Ascending aorta (tissue), 2 donors: ENCODE measurements at regions not wholly inside any gene's neighbourhood (a gene's known extent, or its start where the extent isn't known, plus 50 kb on each side); places are given as distances from the start of the nearest gene placed in this dataset.

Source experiments
- DNase-seq, 2 donors: peaks; one replicate each; pipeline ENCODE4 v3.0.0-alpha.2; 2019; ENCODE audit warnings: low spot score in 2 of 2
- H3K27ac ChIP-seq, 2 donors: fragments of 200-600 bp; sonication (generic); one replicate each; pipeline ENCODE4 v1.5.1; 2016 to 2017; ENCODE audit warnings: mild to moderate bottlenecking in 1 of 2
- H3K27me3 ChIP-seq: fragments of 200-600 bp; sonication (generic); one replicate; pipeline ENCODE4 v1.5.1; 2017
- H3K36me3 ChIP-seq, 2 donors: fragments of 200-600 bp; sonication (generic); one replicate each; pipeline ENCODE4 v1.5.1; 2016
- H3K4me1 ChIP-seq, 2 donors: fragments of 200-600 bp; sonication (generic); one replicate each; pipeline ENCODE4 v1.5.1; 2016 to 2017; ENCODE audit warnings: mild to moderate bottlenecking in 1 of 2
- H3K4me3 ChIP-seq, 2 donors: fragments of 200-600 bp; sonication (generic); one replicate each; pipeline ENCODE4 v1.5.1; 2016 to 2017; ENCODE audit warnings: mild to moderate bottlenecking in 1 of 2
- H3K9me3 ChIP-seq, 2 donors: fragments of 200-600 bp; sonication (generic); one replicate each; pipeline ENCODE4 v1.5.1; 2016
- intact Hi-C: fragments of 100-400 bp; cut with DNase I; formaldehyde crosslinking; loops from one replicate; pipeline ENCODE4 v1.15.1; 2023
- TF ChIP-seq, protein P1 (sequence below), 3 experiments: fragments of 200-600 bp in 2 of 3; fragments of 450-650 bp in 1 of 3; sonication (generic) in 2 of 3; IDR thresholded peaks; one replicate each; pipeline ENCODE4 v1.5.1; 2016 to 2019; ENCODE audit warnings: antibody characterized with exemption in 3 of 3, mild to moderate bottlenecking in 1 of 3, moderate library complexity in 1 of 3

DNA sequence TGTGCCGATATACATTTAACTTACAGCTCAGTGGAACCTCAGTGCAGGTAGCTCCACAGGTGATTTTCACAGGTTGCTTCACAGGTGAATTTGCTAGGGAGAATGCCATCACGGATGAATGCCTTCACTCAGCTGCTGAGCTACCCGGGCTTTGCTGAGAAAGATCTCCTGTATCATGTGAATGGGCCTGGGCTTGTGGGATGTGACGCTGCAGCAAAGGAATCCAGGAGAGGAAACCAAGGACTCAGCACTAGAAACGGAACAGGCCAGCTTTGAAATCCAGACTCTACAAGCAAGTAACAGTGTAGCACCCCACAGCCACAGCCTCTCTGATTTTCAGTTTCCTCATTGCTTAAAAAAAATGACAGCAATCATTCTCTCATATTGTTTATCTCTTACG is 271.4 kb upstream of the MAF start:
- H3K36me3 ChIP-seq, result no peaks in the 10 kb centered on the region
- no peaks in the 10 kb centered on the region for H3K27me3 ChIP-seq
- H3K4me1 ChIP-seq, result no peaks in the 10 kb centered on the region
- intact Hi-C loops, result no loop called here
- no peak for DNase-seq
- H3K4me3 ChIP-seq, result no peak overlapping the region
- TF ChIP-seq, protein P1, sequence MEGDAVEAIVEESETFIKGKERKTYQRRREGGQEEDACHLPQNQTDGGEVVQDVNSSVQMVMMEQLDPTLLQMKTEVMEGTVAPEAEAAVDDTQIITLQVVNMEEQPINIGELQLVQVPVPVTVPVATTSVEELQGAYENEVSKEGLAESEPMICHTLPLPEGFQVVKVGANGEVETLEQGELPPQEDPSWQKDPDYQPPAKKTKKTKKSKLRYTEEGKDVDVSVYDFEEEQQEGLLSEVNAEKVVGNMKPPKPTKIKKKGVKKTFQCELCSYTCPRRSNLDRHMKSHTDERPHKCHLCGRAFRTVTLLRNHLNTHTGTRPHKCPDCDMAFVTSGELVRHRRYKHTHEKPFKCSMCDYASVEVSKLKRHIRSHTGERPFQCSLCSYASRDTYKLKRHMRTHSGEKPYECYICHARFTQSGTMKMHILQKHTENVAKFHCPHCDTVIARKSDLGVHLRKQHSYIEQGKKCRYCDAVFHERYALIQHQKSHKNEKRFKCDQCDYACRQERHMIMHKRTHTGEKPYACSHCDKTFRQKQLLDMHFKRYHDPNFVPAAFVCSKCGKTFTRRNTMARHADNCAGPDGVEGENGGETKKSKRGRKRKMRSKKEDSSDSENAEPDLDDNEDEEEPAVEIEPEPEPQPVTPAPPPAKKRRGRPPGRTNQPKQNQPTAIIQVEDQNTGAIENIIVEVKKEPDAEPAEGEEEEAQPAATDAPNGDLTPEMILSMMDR (IDR thresholded peaks at IDR 0.05), result no peak
- no peaks in the 10 kb centered on the region for H3K9me3 ChIP-seq
- H3K27ac ChIP-seq, result no peak overlapping the region

- intact Hi-C loops, result no loop called here
- H3K4me3 ChIP-seq, result no peak overlapping the region
- no peak for DNase-seq
- TF ChIP-seq, protein P1 (IDR thresholded peaks at IDR 0.05), result no peak
- no peak overlapping the region for H3K27ac ChIP-seq
- H3K4me1 ChIP-seq, result no peaks in the 10 kb centered on the region
- H3K9me3 ChIP-seq, result no peaks in the 10 kb centered on the region
- no peaks in the 10 kb centered on the region for H3K36me3 ChIP-seq
- no peaks in the 10 kb centered on the region for H3K27me3 ChIP-seq
These were observed 269.7 kb upstream of the MAF start for GRCh38 chr16:79870016-79870886.

DNA sequence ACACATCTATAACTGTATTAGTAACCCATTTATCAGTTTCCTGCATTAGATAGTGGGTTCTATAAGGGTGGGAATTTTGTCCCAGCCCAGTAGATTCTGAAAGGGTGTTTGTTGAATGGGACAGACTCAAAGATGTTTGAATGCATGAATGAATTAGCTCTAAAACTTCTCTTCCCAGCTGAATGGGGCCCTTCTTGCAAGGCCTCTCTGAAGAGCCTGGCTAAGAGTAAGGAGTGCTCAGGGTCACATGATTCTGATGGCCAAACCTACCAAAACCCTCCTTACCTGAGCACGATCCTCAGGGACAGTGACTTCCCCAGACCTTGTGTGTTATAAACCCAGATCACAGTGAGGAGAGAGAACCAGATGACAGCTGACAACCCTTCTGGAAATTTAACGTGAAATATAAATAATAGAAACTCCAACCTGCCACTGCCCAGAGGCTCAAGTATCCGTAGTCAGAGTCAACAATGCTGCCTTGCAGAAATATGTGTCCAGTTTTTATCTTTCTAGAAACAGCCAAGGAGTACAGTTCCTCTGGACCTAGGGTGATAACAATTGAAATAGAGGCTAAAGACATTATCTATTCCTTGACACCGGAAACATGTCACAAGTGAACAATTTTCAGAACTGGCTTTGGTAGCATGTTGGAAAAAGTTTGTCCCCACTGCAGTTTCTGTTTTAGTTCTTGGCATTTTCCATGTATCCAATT is 268.9 kb upstream of the MAF start:
- intact Hi-C loops, result no loop called here
- no peak for DNase-seq
- TF ChIP-seq, protein P1 (IDR thresholded peaks at IDR 0.05), result no peak
- Histone ChIP-seq H3K27me3 (no peaks in the 10 kb centered on the region), H3K4me1 (no peaks in the 10 kb centered on the region), H3K9me3 (no peaks in the 10 kb centered on the region), H3K4me3 (no peak overlapping the region), H3K36me3 (no peaks in the 10 kb centered on the region), H3K27ac (no peak overlapping the region)

- no peak overlapping the region for H3K4me3 ChIP-seq
- no peak overlapping the region for H3K27ac ChIP-seq
- H3K36me3 ChIP-seq, result no peaks in the 10 kb centered on the region
- TF ChIP-seq, protein P1 (IDR thresholded peaks at IDR 0.05), result no peak
- H3K4me1 ChIP-seq, result no peaks in the 10 kb centered on the region
- no peak for DNase-seq
- intact Hi-C loops, result no loop called here
- H3K27me3 ChIP-seq, result no peaks in the 10 kb centered on the region
- no peaks in the 10 kb centered on the region for H3K9me3 ChIP-seq
These were observed 268.3 kb upstream of the MAF start for GRCh38 chr16:79868841-79869240.

DNA sequence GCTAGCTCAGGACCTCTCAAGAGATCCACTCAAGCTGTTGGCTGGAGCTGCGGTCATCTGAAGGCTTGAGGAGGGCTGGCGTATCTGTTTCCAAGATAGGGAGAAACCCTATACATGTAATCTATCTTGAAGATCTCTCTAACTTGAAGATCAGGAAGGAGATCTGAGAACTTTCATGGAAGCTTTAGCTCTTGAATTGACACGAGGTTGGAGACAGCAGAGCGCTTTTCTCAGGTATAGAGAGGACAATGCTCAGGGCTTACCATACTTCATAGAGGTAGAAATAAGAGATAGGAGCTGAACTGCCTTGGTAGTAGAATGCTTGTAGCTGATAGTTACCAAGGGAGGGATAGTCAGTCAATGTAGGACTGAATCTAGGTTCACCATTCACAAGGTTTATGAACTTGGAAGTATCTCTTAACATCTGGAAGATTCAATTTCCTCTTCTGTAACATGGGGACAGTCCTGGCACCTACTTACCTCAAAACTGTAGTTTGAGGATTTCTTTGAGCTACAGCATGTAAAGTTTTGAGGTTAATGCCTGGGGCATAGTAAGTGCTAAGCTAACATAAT is 267.0 kb upstream of the MAF start:
- Histone ChIP-seq H3K4me1 (no peaks in the 10 kb centered on the region), H3K9me3 (no peaks in the 10 kb centered on the region), H3K36me3 (no peaks in the 10 kb centered on the region), H3K27ac (no peak overlapping the region), H3K4me3 (no peak overlapping the region), H3K27me3 (no peaks in the 10 kb centered on the region)
- TF ChIP-seq, protein P1 (IDR thresholded peaks at IDR 0.05), result no peak
- intact Hi-C loops, result no loop called here
- no peak for DNase-seq
